ENCODE measurements at regions not wholly inside any gene's neighbourhood (a gene's known extent, or its start where the extent isn't known, plus 50 kb on each side); places are given as distances from the start of the nearest gene placed in this dataset.

- DNase-seq (ENCODE audit: low read depth) (no peak), FAIRE-seq (no peak)
- Histone ChIP-seq H3K36me3 (ENCODE audit: insufficient read depth, low read length) (no peaks in the 10 kb centered on the region), H3K4me2 (ENCODE audit: low read length) (no peak overlapping the region), H3K27me3 (ENCODE audit: insufficient read depth, low read length) (no peaks in the 10 kb centered on the region), H3K9me3 (ENCODE audit: insufficient read depth, low read depth, low read length) (no peaks in the 10 kb centered on the region), H3K9ac (ENCODE audit: low read length) (no peak overlapping the region), H3K4me1 (ENCODE audit: insufficient read depth, low read length) (no peaks in the 10 kb centered on the region), H2AFZ (ENCODE audit: low read depth, low read length) (no peak overlapping the region), H3K4me3 (ENCODE audit: insufficient read depth, low read depth, low read length) (no peak overlapping the region), H3K79me2 (ENCODE audit: insufficient read depth, low read length) (no peaks in the 10 kb centered on the region), H3K27ac (ENCODE audit: low read depth, low read length) (no peak overlapping the region), H4K20me1 (ENCODE audit: insufficient read depth, low read length) (no peaks in the 10 kb centered on the region)
- Mint-ChIP-seq H3K4me3 (ENCODE audit: unreplicated experiment) (no peak overlapping the region), H3K4me1 (ENCODE audit: low read depth, unreplicated experiment) (no peaks in the 10 kb centered on the region), H3K9me3 (ENCODE audit: unreplicated experiment) (no peaks in the 10 kb centered on the region), H3K27ac (ENCODE audit: unreplicated experiment) (no peak overlapping the region), H3K27me3 (ENCODE audit: low read depth, unreplicated experiment) (no peaks in the 10 kb centered on the region), H3K36me3 (ENCODE audit: low read depth, unreplicated experiment) (no peaks in the 10 kb centered on the region)
- TF ChIP-seq EZH2 (IDR thresholded peaks at IDR 0.05; ENCODE audit: insufficient read depth, low read length), result no peak
- TF ChIP-seq, protein P1, sequence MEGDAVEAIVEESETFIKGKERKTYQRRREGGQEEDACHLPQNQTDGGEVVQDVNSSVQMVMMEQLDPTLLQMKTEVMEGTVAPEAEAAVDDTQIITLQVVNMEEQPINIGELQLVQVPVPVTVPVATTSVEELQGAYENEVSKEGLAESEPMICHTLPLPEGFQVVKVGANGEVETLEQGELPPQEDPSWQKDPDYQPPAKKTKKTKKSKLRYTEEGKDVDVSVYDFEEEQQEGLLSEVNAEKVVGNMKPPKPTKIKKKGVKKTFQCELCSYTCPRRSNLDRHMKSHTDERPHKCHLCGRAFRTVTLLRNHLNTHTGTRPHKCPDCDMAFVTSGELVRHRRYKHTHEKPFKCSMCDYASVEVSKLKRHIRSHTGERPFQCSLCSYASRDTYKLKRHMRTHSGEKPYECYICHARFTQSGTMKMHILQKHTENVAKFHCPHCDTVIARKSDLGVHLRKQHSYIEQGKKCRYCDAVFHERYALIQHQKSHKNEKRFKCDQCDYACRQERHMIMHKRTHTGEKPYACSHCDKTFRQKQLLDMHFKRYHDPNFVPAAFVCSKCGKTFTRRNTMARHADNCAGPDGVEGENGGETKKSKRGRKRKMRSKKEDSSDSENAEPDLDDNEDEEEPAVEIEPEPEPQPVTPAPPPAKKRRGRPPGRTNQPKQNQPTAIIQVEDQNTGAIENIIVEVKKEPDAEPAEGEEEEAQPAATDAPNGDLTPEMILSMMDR (IDR thresholded peaks at IDR 0.05; ENCODE audit: insufficient read depth, low read depth, low read length), result no peak
Measured at GRCh38 chr3:168312984-168313383, 217.3 kb upstream of the GOLIM4 start.

DNA sequence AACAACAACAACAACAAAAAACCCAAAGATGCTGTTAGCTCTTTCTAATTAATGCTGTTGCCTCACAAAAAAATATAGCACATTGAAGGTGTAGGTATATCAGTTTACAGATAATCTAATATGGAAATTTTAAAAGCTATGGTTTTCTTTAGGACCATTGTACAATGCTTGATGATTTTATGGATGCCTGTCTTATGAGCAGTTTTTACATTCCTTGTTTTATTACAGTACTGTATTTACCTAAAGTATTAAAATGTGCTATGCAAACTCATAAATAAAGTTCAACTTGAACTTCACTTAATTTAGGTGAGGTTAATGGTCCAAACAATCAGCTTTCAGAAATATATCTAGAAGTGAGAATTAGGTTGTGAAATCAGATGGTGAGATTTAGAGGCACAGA, 212.2 kb upstream of the GOLIM4 start:
- H3K79me2 ChIP-seq (ENCODE audit: insufficient read depth, low read length), result no peaks in the 10 kb centered on the region
- no peak overlapping the region for H3K9ac ChIP-seq (ENCODE audit: low read length)
- Mint-ChIP-seq H3K9me3 (ENCODE audit: unreplicated experiment) (peaks cover 8% of the 10 kb centered on the region), H3K36me3 (ENCODE audit: low read depth, unreplicated experiment) (no peaks in the 10 kb centered on the region), H3K4me3 (ENCODE audit: unreplicated experiment) (no peak overlapping the region), H3K27me3 (ENCODE audit: low read depth, unreplicated experiment) (no peaks in the 10 kb centered on the region), H3K4me1 (ENCODE audit: low read depth, unreplicated experiment) (no peaks in the 10 kb centered on the region), H3K27ac (ENCODE audit: unreplicated experiment) (no peak overlapping the region)
- no peak overlapping the region for H2AFZ ChIP-seq (ENCODE audit: low read depth, low read length)
- no peak overlapping the region for H3K4me3 ChIP-seq (ENCODE audit: insufficient read depth, low read depth, low read length)
- H3K27ac ChIP-seq (ENCODE audit: low read depth, low read length), result no peak overlapping the region
- TF ChIP-seq, protein P1 (IDR thresholded peaks at IDR 0.05; ENCODE audit: insufficient read depth, low read depth, low read length), result no peak
- no peak for TF ChIP-seq EZH2 (IDR thresholded peaks at IDR 0.05; ENCODE audit: insufficient read depth, low read length)
- H3K36me3 ChIP-seq (ENCODE audit: insufficient read depth, low read length), result no peaks in the 10 kb centered on the region
- no peaks in the 10 kb centered on the region for H4K20me1 ChIP-seq (ENCODE audit: insufficient read depth, low read length)
- no peaks in the 10 kb centered on the region for H3K4me1 ChIP-seq (ENCODE audit: insufficient read depth, low read length)
- DNase-seq (ENCODE audit: low read depth) (no peak), FAIRE-seq (no peak)
- no peaks in the 10 kb centered on the region for H3K27me3 ChIP-seq (ENCODE audit: insufficient read depth, low read length)
- H3K4me2 ChIP-seq (ENCODE audit: low read length), result no peak overlapping the region
- no peaks in the 10 kb centered on the region for H3K9me3 ChIP-seq (ENCODE audit: insufficient read depth, low read depth, low read length)

DNA sequence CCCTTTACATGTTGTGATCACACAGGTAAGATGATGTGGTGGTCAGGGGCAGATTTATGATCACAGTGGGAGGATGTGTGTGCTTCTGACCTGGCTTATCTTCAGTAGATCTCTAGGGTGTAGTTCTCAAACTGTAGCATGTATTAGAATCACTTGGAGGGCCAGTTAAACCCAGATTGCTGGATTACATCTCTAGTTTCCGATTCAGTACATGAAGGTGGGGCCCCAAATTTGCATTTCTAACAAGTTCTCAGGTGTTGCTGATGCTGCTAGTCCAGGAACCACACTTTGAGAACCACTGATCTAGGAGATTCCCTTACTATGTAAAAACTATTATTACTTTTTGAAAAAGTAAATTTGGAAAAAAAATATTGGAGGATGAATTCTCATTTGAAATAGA, 199.3 kb upstream of the GOLIM4 start:
- no peak overlapping the region for H3K4me3 ChIP-seq (ENCODE audit: insufficient read depth, low read depth, low read length)
- no peak overlapping the region for H2AFZ ChIP-seq (ENCODE audit: low read depth, low read length)
- no peaks in the 10 kb centered on the region for H3K4me1 Mint-ChIP-seq (ENCODE audit: low read depth, unreplicated experiment)
- no peaks in the 10 kb centered on the region for H3K9me3 Mint-ChIP-seq (ENCODE audit: unreplicated experiment)
- H3K27me3 Mint-ChIP-seq (ENCODE audit: low read depth, unreplicated experiment), result no peaks in the 10 kb centered on the region
- no peaks in the 10 kb centered on the region for H4K20me1 ChIP-seq (ENCODE audit: insufficient read depth, low read length)
- H3K9me3 ChIP-seq (ENCODE audit: insufficient read depth, low read depth, low read length), result no peaks in the 10 kb centered on the region
- no peaks in the 10 kb centered on the region for H3K36me3 ChIP-seq (ENCODE audit: insufficient read depth, low read length)
- TF ChIP-seq, protein P1 (IDR thresholded peaks at IDR 0.05; ENCODE audit: insufficient read depth, low read depth, low read length), result no peak
- no peak for TF ChIP-seq EZH2 (IDR thresholded peaks at IDR 0.05; ENCODE audit: insufficient read depth, low read length)
- H3K79me2 ChIP-seq (ENCODE audit: insufficient read depth, low read length), result no peaks in the 10 kb centered on the region
- FAIRE-seq (no peak), DNase-seq (ENCODE audit: low read depth) (no peak)
- H3K4me3 Mint-ChIP-seq (ENCODE audit: unreplicated experiment), result no peak overlapping the region
- no peak overlapping the region for H3K27ac ChIP-seq (ENCODE audit: low read depth, low read length)
- H3K36me3 Mint-ChIP-seq (ENCODE audit: low read depth, unreplicated experiment), result no peaks in the 10 kb centered on the region
- no peak overlapping the region for H3K4me2 ChIP-seq (ENCODE audit: low read length)
- H3K9ac ChIP-seq (ENCODE audit: low read length), result no peak overlapping the region
- H3K4me1 ChIP-seq (ENCODE audit: insufficient read depth, low read length), result no peaks in the 10 kb centered on the region
- H3K27me3 ChIP-seq (ENCODE audit: insufficient read depth, low read length), result no peaks in the 10 kb centered on the region
- no peak overlapping the region for H3K27ac Mint-ChIP-seq (ENCODE audit: unreplicated experiment)
